IMR-90 (cell line): ENCODE measurements at regions not wholly inside any gene's neighbourhood (a gene's known extent, or its start where the extent isn't known, plus 50 kb on each side); places are given as distances from the start of the nearest gene placed in this dataset.

Source experiments
- ATAC-seq: fragments of 200-7000 bp; cut with Tn5 transposase; 2 replicates; pipeline ENCODE4 v1.9.1; 2020; ENCODE audit warnings: low read depth, mild to moderate bottlenecking, moderate library complexity
- BruUV-seq: library from RNA; stranded (reverse); fragments of 400-500 nt; replicated peaks from 2 replicates; lab custom pipeline; 2021; lab: Mats Ljungman, UMichigan
- CTCF ChIA-PET: fragments of 300-600 bp; formaldehyde crosslinking; extraction: SDS; loops from one replicate; lab custom pipeline; 2021; ENCODE audit warnings: antibody characterized with exemption; lab: Yijun Ruan, JAX
- POLR2A ChIA-PET: fragments of 300-600 bp; sonication (Branson Sonifier 250); formaldehyde crosslinking; loops from one replicate; lab custom pipeline; 2022; ENCODE audit warnings: antibody characterized with exemption; ENCODE audit not compliant: unreplicated experiment; lab: Charles Lee
- DNase-seq: peaks from one replicate; pipeline ENCODE4 v3.0.0; 2013
- H2AFZ ChIP-seq: replicated peaks from 2 replicates; pipeline ENCODE3; 2013; ENCODE audit warnings: low read length, mild to moderate bottlenecking; ENCODE audit not compliant: poor library complexity
- H2AK5ac ChIP-seq: 2 replicates; pipeline ENCODE4 v1.6.1; 2013; ENCODE audit warnings: low read depth, low read length, inconsistent platforms
- H2AK9ac ChIP-seq: replicated peaks from 2 replicates; pipeline ENCODE3; 2013; ENCODE audit warnings: mild to moderate bottlenecking, low read depth, low read length, moderate library complexity; ENCODE audit not compliant: poor library complexity
- H2BK120ac ChIP-seq: 2 replicates; pipeline ENCODE4 v1.6.1; 2013; ENCODE audit warnings: low read depth, low read length, inconsistent platforms
- H2BK15ac ChIP-seq: 3 replicates; pipeline ENCODE4 v1.6.1; 2013; ENCODE audit warnings: low read depth, low read length, inconsistent platforms
- H2BK20ac ChIP-seq: 2 replicates; pipeline ENCODE4 v1.6.1; 2013; ENCODE audit warnings: low read depth, mild to moderate bottlenecking, inconsistent platforms, low read length, moderate library complexity
- H2BK5ac ChIP-seq: 2 replicates; pipeline ENCODE4 v1.6.1; 2013; ENCODE audit warnings: mild to moderate bottlenecking, low read depth, low read length, inconsistent platforms; ENCODE audit not compliant: poor library complexity, severe bottlenecking
- H3K14ac ChIP-seq: replicated peaks from 2 replicates; pipeline ENCODE4 v1.6.1; 2013; ENCODE audit warnings: low read depth, low read length, inconsistent platforms
- H3K18ac ChIP-seq: 2 replicates; pipeline ENCODE4 v1.6.1; 2013; ENCODE audit warnings: low read depth, low read length, control low read depth
- H3K23ac ChIP-seq: 2 replicates; pipeline ENCODE4 v1.6.1; 2013; ENCODE audit warnings: low read depth, low read length, inconsistent platforms
- H3K27ac ChIP-seq: 2 replicates; pipeline ENCODE4 v1.5.1; 2013; ENCODE audit warnings: mild to moderate bottlenecking, control low read depth, low read length; ENCODE audit not compliant: insufficient read depth
- H3K27me3 ChIP-seq: 2 replicates; pipeline ENCODE4 v1.6.1; 2013; ENCODE audit warnings: low read length; ENCODE audit not compliant: control insufficient read depth, insufficient read depth
- H3K36me3 ChIP-seq: 2 replicates; pipeline ENCODE4 v1.6.1; 2013; ENCODE audit warnings: low read length, mixed read lengths; ENCODE audit not compliant: control insufficient read depth, insufficient read depth
- H3K4ac ChIP-seq: 2 replicates; pipeline ENCODE4 v1.6.1; 2013; ENCODE audit warnings: low read depth, low read length, inconsistent platforms
- H3K4me1 ChIP-seq: 2 replicates; pipeline ENCODE4 v1.6.1; 2013; ENCODE audit warnings: low read length, mixed read lengths; ENCODE audit not compliant: control insufficient read depth, insufficient read depth
- H3K4me2 ChIP-seq: 2 replicates; pipeline ENCODE4 v1.6.1; 2013; ENCODE audit warnings: low read depth, mild to moderate bottlenecking, control low read depth, low read length, moderate library complexity
- H3K4me3 ChIP-seq: 2 replicates; pipeline ENCODE4 v1.5.1; 2013; ENCODE audit warnings: low read depth, mild to moderate bottlenecking, control low read depth, low read length, moderate library complexity; ENCODE audit not compliant: insufficient read depth
- H3K56ac ChIP-seq: 2 replicates; pipeline ENCODE4 v1.6.1; 2013; ENCODE audit warnings: low read length, inconsistent platforms; ENCODE audit not compliant: insufficient read depth; ENCODE audit errors: extremely low read depth
- H3K79me1 ChIP-seq, 2 experiments: 2 replicates each; pipeline ENCODE4 v1.6.1; 2013; ENCODE audit warnings: low read length in 2 of 2, inconsistent platforms in 1 of 2, low read depth in 1 of 2
- H3K9ac ChIP-seq: 2 replicates; pipeline ENCODE4 v1.6.1; 2013; ENCODE audit warnings: low read depth, low read length, control low read depth
- H3K9me1 ChIP-seq: 2 replicates; pipeline ENCODE4 v1.6.1; 2013; ENCODE audit warnings: low read length, inconsistent platforms; ENCODE audit not compliant: insufficient read depth
- H3K9me3 ChIP-seq: 2 replicates; pipeline ENCODE4 v1.6.1; 2013; ENCODE audit warnings: low read length; ENCODE audit not compliant: control insufficient read depth, insufficient read depth
- H4K20me1 ChIP-seq: 2 replicates; pipeline ENCODE4 v1.6.1; 2013; ENCODE audit warnings: low read length, inconsistent platforms; ENCODE audit not compliant: insufficient read depth
- H4K5ac ChIP-seq: 2 replicates; pipeline ENCODE4 v1.6.1; 2013; ENCODE audit warnings: mild to moderate bottlenecking, low read depth, low read length, control low read depth
- H4K8ac ChIP-seq, 2 experiments: 2 replicates each; pipeline ENCODE4 v1.6.1; 2013; ENCODE audit warnings: low read depth in 2 of 2, low read length in 2 of 2, control low read depth in 1 of 2, inconsistent platforms in 1 of 2
- H4K91ac ChIP-seq: 2 replicates; pipeline ENCODE4 v1.6.1; 2013; ENCODE audit warnings: low read depth, low read length, inconsistent platforms; ENCODE audit not compliant: insufficient read depth
- BHLHE40 ChIP-seq: fragments of 150-350 bp; IDR thresholded peaks from 2 replicates; pipeline ENCODE4 v1.6.1; 2016; ENCODE audit warnings: mild to moderate bottlenecking, low read depth, low read length
- CHD1 ChIP-seq: IDR thresholded peaks from 2 replicates; pipeline ENCODE4 v1.6.1; 2012; ENCODE audit warnings: low read depth, low read length, improper control_type of control experiment
- MXI1 ChIP-seq: IDR thresholded peaks from 2 replicates; pipeline ENCODE4 v1.6.1; 2012; ENCODE audit warnings: low read depth, mild to moderate bottlenecking, low read length, moderate library complexity, borderline replicate concordance
- NFE2L2 ChIP-seq: fragments of 150-350 bp; IDR thresholded peaks from 2 replicates; pipeline ENCODE4 v1.6.1; 2016; ENCODE audit warnings: low read depth, mild to moderate bottlenecking, low read length
- RAD21 ChIP-seq: IDR thresholded peaks from 2 replicates; pipeline ENCODE4 v1.6.1; 2012; ENCODE audit warnings: low read length, improper control_type of control experiment
- RFX5 ChIP-seq: IDR thresholded peaks from 2 replicates; pipeline ENCODE4 v1.8.0; 2012; ENCODE audit warnings: low read depth, mild to moderate bottlenecking, low read length, moderate library complexity
- WGBS, 2 experiments: methylation state at CpG; one replicate each; pipeline versions ENCODE4 v1.1.5 to v1.1.7; 2013; ENCODE audit warnings: missing lambda C conversion rate in 2 of 2; ENCODE audit not compliant: insufficient read length in 1 of 2; ENCODE audit errors: extremely low coverage in 2 of 2; 5-methylcytosine and 5-hydroxymethylcytosine counted together
- dilution Hi-C: fragments of 300-500 bp; cut with HindIII; formaldehyde crosslinking; loops from one replicate; pipeline ENCODE4 v1.14.3; 2018; ENCODE audit warnings: low sequenced_read_pairs; ENCODE audit not compliant: unreplicated experiment
- in situ Hi-C: fragments of 300-500 bp; cut with MboI; formaldehyde crosslinking; loops from 3 replicates; pipeline ENCODE4 v1.14.3; 2019; ENCODE audit warnings: low sequenced_read_pairs, inconsistent platforms, mixed read lengths
- intact Hi-C: fragments of 100-400 bp; cut with micrococcal nuclease; formaldehyde crosslinking; loops from 2 replicates; pipeline ENCODE4 v1.10.0; 2022

DNA sequence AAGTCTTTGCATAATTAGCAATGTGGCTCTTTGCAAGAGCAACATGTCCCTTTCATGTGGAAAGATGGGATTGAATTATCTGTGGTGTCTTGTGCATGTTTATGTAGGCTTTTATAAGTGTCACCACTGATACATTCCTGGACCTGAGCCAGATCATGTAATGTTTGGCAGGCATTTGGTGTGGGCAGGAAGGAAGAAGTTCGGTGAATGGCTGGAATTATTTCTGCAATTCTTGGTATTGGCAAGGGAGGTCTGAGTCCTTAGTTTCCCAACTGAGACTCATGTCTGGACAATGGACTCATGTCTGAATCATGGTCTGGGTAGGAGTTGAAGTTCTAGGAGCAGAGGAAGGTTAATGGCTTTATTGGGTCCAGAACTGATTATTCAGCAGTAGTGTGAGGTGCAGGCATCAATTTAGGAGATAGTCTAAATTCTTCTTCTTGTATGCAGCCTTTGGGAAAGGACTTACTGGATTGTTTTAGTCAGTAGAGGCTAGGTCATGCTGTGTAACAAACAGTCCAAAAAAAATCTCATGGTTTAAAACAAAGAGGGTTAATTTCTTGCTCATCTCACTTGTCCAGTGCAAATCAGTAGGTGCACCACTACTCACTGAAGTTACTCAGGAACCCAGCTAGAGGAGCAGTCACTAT lies 186.5 kb upstream of the LHX5 start:
- Histone ChIP-seq H3K9me3 (0 out of 2 replicates have a peak, but pooled peaks cover 2% of the 10 kb centered on the region), H3K23ac (no peak overlapping the region), H3K4me1 (no peaks in the 10 kb centered on the region), H3K18ac (no peak overlapping the region), H3K4me3 (no peak overlapping the region), H3K79me1 (no peaks in the 10 kb centered on the region), H2BK20ac (no peak overlapping the region), H3K27ac (no peak overlapping the region), H4K8ac (no peak overlapping the region), H2BK120ac (no peak overlapping the region), H2BK15ac (no peak overlapping the region), H4K91ac (no peak overlapping the region), H3K27me3 (no peaks in the 10 kb centered on the region), H2AK9ac (no peak overlapping the region), H2AFZ (no peak overlapping the region), H4K20me1 (no peaks in the 10 kb centered on the region), H3K4ac (no peak overlapping the region), H2AK5ac (no peak overlapping the region), H3K9ac (no peak overlapping the region), H3K4me2 (no peak overlapping the region), H3K14ac (no peak overlapping the region), H3K36me3 (no peaks in the 10 kb centered on the region), H2BK5ac (no peak overlapping the region), H3K9me1 (no peaks in the 10 kb centered on the region), H4K5ac (no peak overlapping the region), H3K56ac (no peak overlapping the region)
- DNase-seq: no peak
- BruUV-seq: no TSS peak
- 0% methylated on average over 1 of the region's 1 CpG; no CpG with 5 or more reads in 1 of the 2 experiments for WGBS, 2 experiments
- TF ChIP-seq BHLHE40: no peak
- no peak for TF ChIP-seq RFX5
- TF ChIP-seq RAD21: no peak
- no peak for TF ChIP-seq NFE2L2
- TF ChIP-seq MXI1: no peak
- TF ChIP-seq CHD1: no peak
- POLR2A ChIA-PET: no interaction called here
- no peak for ATAC-seq
- intact Hi-C loops: no loop called here
- dilution Hi-C loops: no loop called here
- in situ Hi-C loops: no loop called here
- CTCF ChIA-PET: interaction anchor here (0.6 kb wide), 1 partner anchor 64 kb away, joined by 3 read pairs; no protein-coding TSS in a partner anchor
